Activated CD4-positive, alpha-beta T cell treated with anti-CD3 and anti-CD28 coated beads for 24 hours (primary cell): ENCODE measurements at regions not wholly inside any gene's neighbourhood (a gene's known extent, or its start where the extent isn't known, plus 50 kb on each side); places are given as distances from the start of the nearest gene placed in this dataset.

Experiments used
- DNase-seq, 2 donors: peaks; one replicate each; pipeline ENCODE4 v3.0.0-alpha.2; 2020; ENCODE audit warnings: low read depth in 2 of 2

DNA sequence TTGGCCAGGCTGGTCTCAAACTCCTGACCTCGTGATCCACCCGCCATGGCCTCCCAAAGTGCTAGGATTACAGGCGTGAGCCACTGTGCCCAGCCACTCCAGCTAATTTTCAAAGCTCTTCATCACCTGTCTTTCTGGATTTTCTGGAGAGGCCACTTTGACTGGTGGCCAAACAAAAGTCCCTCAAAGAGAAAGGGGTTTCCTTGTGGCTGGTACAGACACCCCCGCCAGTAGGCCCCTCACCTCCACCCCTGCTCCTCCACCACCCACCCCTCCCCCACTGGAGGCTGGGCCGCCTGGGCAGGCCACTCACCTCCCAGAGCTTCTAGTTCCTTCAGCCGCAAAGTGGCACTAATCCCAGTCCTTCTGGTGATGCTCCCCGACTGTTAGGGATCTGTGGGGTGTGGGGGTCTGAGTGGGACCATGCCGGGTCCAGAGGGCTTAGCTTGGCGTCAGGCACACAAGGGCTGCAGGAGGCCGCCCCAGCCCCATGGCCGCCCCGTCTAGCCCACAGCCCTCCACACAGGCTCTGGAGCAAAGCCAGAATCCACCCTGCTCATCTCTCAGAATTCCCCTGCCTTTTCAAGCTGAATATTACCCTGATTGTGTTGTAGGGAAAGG lies 182.0 kb upstream of the IER5L start:
- no peak for DNase-seq

DNA sequence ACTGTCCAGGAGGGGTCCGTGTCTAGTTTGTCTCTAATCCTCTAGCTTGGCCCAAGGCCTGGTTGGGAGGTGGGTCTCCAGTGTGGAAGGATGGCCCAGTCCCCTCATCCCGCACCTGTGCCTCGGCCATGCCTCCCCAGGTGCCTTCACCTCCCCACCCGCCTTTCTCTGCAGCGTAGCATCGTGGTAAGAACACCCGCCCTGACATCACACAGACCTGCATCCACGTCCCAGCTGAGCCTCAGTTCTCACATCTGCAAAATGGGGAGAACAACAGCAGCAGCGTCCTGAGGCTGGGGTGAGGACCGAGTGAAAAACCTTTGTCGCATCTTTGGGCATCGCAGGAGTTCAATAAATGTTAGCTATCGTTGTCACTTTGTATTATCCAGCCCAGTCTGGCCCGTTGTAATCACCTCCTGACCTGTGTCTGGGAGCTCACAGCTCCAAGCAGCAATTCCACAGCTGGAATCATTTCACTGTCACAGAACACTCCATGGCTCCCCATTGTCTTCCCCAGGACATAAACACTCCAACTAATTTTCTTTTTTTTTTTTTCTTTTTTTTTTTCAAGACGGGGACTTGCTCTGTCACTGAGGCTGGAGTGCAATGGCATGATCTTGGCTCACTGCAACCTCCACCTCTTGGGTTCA lies 181.2 kb upstream of the IER5L start:
- DNase-seq, result no peak

DNA sequence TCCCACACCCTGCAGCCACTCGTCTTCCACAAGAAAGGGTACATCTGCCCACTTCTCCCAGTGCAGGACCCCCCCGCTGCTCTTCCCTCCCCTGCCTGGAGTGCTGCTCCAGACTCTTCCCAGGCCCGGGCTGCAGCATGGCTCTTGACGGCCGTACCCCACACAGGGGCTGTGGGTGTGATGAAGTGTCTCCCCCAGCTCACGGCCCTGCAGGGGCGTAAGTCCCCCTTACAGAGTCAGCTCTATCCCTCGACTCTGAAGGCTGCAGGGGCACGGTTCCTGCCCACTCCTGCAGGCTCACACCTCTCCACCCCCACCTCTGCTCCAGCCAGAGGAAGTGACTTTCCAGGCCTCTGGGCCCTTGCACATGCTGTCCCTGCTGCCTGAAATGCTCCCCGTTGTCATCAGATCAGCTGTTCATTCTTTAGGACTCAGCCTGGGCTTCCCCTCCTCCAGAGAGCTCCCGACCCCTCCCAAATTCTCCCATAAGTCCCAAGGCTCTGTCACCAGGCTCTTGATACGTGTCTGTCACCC lies 180.6 kb upstream of the IER5L start:
- DNase-seq, result no peak

DNA sequence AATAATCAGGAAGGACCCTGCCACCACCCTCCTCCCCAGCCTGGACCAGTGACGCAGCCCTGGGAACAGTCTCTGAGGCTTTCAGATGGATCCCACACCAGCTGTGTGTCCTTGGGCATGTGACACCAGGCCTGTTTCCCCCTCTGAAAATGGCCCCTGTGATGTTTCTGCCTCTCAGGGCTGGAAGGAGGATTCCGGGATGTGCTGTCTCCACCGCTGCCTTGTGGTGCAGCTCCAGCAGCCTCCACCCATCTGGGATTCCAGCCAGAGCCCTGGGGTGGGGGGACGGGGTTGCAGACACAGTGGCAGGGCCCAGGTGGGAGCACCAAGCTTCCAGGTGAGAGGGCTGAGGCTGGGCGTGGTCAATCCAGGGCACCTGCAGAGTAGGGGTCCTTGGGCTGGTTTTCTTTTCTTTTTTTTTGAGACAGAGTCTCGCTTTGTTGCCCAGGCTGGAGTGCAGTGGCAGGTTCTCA lies 179.7 kb upstream of the IER5L start:
- DNase-seq, result no peak

DNA sequence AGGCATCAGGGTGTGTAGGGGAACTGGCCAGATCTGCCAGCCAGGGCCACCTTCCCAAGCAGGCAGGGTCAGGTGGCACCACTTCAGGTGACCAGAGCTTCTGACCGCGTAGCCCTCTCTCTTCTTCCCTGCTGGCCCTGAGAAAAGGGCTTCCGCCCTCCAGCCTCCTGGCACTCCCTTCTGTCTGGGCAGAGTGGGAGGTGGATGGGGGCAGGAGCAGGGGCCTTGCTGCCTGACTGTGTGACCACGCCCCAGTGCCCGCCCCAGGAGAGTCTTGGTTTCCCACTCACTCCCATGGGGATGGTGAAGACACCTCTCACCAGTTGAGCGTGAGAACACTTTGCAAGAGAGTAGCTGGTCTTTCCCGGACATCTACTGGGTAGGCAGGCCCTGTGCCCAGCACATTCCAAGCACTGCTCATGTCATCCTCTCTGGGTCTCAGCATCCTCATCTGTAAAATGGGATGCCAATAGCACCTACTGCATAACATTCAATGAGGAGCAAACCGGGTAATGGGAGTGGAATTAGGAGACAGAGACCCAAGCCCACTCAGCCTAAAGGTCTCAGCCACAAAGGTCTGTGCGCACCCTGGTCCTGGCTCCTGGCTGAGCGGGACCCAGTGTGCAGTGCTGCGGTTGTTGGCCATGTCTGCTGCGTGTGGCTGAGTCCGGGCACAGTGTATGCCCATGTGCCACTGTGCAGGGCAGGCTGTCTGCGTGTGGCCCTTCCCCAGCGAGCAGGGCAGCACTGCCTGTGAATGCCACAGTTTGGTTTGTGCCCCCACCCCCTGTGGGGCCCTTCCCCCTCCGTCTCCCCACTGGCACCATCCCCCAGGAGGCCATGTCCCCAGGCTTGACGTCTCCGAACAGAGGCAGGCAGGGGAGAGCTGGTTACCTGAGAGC lies 179.1 kb upstream of the IER5L start:
- DNase-seq, result no peak

DNA sequence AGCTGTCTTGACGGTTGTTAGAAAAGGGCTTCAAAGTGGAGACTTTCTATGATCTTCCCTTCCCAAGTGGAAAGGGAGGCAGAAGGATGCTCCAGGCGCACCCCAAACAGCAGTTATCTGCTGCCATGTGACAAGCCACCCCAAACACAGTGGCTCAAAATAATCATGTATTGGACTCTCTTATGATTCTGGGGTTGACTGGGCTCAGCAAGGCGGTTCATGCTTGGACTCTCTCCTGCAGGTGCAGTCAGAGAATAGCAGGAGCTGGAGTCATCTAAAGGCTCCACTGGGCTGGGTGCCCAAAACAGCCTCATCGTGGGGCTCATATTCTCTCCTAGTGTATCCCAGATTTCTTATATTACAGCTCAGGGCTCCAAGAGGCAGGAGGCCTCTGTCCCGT lies 177.6 kb upstream of the IER5L start:
- no peak for DNase-seq

DNA sequence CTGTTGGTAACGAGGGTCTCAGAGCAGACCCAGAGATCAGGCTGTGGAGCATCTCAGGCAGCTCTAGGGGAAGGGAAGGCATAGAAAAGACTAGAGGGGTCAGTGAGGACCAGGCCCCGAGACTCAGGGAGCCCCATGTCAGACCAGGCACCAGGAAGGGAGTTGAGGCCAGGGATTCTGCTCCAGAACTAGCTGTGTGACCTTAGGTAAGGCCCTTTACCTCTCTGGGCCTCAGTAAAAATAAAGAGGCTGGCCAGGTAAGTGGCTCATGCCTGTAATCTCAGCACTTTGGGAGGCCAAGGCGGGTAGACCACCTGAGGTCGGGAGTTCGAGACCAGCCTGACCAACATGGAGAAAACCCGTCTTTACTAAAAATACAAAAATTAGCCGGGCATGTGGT lies 176.4 kb upstream of the IER5L start:
- no peak for DNase-seq

DNA sequence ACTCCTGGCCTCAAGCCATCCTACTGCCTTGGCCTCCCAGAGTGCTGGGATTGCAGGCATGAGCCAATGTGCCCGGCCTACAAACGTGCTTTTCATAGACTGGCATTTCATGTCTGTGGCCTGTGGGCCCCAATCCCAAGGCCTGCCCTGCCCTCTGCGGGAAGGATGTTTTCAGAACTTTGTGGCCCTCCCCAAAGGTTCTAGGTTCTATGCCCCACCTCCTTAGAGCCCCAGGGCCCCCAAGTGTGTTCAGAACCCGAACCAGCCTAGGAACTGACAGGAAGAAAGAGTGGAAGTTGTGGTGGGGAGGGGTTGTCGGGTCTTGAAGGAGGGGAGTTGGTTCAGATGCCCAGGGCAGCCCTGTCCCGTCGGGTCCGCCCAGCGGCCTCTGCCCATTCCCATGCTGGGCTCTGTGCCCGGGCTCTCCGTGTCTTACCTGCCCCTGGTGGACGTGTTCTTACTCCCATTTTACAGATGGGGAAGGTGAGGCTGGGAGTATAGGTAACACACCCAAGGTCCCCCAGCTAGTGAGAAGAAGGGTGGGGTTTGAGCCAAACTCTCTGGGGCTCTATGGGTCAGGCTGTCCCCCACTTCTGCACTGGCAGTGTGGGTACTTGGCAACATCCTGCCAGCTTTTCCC lies 175.8 kb upstream of the IER5L start:
- no peak for DNase-seq

DNA sequence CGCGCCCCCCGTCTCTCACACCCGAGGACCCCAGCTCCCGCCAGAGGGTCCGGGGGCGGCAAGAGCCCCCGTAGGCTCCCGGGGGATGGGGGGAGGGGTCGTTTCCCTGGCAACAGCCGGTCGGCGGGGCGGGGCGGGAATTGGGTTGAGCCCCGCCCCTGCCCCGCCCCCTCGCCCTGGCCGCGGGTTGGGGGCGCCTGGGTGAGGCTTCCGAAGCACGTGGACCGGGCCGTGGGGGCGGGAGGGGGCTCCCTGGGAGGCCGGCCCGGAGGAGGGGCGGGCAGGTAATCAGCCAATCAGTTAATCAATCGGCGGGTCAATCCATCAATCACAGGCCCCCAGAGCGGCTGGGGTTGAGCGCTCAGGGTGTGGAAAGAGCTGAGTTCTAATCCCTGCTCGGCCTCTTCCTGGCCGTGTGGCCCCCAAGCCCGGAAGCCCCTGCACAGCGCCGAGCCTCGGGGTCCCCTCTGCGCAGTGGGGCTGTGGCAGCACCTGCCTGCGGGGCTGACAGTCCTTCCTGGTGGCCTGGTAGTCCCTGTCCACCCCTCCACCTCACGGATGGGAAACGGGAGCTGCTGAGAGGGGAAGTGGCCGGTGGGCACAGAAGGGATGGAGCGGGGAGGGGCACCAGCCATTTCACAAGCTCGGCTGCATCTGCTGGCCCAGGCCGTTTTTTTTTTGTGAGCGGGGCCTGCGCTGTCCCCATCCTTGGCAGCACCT lies 174.2 kb upstream of the IER5L start:
- DNase-seq, result no peak

DNA sequence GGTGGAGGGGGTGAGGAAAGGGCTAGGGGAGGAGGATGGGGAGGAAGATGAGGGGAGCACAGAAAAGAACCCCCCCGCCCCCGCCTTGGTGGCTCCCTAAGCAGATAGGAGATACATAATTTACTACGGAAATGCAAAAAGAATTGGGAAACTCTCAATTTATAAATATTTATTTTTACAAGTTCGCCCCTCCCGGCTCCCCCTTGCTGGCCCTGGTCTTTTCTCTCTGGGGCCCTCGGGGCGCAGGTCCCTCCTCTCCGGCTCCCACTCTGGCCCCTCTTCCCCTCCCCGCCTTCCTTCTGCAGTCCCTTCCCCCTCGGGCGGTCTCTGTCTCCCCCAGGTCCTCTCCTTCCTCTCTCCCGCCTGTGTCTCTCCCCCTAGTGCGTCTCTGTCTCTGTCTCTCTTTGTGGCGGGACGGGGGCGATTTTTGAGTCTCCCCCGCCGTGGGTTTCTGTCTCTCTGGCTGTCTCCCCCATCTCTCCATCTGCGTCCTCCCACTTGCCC lies 173.6 kb upstream of the IER5L start:
- DNase-seq, result no peak

DNA sequence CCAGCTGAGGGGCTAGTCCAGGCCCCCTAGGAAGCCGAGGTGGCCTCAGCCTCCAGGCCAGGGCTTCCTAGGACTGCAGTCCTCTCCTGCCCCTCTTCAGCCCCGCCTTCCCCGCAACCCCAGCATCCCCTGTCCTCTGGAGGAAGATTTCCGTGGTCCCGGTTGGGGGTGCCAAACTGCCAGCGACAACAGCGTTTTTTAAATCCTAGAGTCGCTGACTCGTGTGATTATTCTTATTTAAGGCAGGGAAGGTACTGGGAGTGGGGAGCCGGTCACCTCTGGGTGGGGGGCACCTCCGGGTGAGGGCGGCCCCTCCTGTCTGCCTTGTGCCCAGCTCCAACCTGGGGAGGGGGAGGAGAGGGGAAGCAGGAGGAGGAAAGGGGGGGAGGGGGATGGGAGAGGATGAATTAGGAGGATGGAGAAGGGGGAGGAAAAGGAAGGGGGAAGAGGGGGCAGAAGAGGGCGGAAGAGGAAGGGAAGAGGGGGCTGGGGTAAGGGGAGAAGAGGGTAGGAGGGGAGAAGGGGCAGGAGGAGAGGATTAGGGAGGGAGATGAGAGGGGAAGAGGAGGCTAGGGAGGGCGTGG lies 173.1 kb upstream of the IER5L start:
- DNase-seq, result no peak

DNA sequence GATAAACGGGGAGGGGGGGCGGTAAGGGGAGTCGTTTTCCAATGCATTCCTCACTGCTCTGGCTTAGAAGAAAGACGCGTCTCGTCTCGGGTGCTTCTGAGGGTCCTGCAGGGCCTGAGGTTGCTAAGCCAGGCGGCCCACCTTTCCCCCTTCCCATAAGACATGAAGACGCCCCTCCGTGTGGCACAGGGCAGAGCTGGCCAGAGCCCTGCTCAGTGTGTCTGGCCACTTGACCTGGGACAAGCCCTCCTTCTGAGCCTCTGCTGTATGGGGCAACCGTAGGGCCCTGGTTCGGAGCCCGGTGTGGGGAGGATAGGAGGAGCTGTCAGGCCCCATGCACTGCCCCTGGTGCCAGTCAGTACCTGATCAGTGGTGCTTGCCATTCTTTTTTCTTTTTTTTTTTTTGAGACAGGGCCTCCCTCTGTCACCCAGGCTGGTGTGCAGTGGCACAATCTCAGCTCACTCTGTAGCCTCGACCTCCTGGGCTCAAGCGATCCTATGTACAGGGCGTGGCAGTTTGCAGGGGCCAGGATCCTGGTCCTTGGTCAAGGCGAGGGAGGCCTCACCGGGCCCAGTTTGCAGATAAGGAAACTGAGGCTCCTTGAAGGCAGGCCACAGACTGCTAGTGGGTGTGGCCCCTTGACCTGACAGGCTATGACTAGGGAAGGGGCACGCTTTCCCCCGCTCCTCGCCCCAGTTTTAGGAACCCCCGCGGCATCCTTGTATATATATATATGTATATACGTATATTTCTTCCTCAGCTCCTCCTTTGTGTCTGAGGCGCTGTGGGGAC lies 172.3 kb upstream of the IER5L start:
- DNase-seq, result no peak

DNA sequence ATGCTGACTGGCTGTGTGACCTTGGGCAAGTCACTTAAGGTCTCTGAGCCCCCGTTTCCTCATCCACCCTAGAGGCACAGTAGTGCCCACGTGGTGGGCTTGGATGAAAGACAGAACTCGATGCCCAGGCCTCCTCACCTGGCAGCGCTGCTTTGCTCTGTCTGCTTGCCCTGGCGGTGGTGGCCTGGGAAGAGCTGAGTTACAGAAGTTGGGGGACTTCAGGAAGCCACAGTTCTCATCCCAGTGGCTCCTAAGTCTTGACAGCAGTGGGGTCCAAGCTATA lies 171.5 kb upstream of the IER5L start:
- DNase-seq, result no peak

DNA sequence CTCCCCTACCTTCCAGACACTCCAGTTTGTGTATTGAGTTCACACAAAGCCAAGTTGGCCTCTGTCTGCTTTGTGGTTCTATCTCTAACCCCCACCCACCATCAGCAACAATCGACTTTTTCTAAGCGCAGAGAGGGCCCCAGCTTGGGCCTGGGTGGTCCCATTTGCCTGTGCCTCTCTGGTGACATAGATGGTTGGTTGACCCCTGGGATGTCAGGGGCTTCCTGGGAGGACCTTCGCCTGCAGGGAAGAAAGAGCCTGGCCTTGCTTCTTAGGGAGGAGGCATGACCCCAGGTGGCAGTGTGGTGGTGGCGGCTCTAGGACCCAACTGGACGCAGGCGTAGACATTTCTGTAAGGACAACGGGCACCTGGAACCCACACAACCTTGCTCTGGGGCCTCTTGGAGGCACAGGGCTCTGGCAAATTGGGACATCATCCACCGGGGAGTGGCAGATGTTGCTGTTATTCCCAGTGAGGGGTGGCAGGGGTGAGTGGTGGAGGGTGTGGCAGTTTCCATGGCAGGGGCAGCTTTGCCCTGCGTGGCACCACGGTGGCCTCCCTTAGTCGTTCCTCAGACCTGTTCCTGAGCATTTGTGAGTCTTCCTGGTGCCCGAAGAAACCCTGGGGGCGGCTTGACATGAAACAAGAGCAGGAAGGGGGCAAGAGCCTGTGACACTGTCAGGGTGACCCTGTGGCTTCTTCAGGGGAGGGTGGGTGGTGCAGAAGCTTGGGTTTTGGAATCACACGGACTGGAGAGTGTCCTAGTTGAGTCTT lies 171.0 kb upstream of the IER5L start:
- DNase-seq, result no peak

DNA sequence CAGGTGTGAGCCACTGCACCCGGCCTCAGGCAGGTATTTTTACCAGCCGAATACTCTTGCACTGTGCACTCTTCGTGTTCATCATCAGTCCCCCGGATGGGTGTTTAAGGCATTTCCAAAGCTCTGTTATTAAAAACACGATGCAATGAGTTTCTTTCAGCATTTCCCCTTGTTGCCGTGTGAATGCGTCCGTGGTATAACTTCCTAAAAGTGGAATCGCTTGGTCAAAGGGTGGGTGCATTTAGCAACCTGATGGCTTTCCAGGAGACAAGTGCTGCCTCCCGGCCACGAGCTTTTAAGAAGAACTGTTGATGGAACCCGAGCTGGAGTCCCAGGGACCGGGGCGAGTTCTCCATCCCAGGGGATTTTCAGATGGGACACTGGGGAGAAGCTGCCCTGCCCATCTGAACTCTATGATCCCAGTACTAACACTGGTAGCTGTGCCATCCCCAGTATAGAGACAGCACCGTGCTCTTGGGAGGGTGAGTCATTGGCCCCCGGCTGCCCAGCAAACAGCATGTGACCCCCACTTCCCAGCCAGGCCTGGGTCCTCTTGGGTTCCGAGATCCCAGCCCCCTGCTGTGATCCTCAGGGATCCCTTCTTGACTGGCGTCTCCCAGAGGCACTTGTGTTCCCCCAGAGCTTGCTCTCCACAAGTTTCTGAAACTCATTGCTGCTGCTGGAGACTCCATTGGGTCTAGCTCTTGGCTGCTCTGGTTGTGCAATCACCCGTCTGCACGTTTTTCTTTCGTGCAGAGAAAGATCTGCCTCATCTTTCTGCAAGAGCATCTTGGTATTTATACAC lies 169.5 kb upstream of the IER5L start:
- no peak for DNase-seq

DNA sequence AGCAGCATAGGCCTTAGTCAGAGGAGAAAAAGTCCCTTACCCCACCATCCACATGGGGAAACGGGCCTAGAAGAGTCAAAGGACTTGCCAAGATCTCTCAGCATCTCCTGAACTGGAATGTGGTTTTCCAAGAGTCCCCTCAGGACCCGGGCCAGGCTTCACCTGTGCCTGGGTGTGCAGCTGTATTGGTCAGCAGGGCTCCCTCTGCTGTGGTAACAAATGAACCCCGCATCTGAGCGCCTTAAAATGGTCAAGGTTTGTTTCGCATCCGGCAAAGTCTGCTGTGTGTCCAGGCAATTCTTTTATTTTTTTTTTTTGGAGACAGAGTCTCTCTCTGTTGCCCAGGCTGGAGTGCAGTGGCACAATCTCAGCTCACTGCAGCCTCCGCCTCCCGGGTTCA lies 168.0 kb upstream of the IER5L start:
- DNase-seq, result no peak

DNA sequence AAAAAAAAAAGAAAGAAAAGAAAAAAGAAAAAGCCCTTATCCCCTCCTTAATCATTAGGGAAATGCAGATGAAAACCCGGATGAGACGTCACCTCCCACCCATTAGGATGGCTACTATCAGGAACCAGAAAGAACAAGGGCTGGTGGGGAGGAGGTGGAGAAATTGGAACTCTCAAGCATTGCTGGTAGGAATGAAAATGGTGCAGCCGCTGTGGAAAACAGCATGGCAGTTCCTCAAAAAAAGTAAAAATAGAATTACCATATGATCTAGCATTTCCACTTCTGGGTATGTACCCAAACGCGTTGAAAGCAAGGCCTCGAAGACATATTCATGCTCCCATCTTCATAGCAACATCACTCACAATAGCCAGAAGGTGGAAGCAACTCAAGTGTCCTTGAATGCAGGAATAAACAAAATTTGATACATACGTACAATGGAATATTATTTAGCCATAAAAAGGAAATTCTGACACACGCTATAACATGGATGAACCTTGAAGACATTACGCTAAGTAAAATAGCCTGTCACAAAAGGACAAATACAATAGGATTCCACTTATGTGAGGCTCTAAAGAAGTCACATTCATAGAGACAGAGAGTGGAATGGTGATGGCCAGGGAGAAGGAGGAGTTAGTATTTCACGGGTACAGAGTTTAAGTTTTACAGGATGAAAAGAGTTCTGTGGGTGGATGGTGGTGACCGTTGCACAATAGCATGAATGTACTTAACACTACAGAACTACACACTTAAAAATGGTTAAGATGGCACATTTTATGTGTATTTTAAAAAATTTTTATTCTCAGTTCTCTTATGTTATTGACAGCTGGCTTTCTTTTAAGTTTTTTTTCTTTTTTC lies 166.8 kb upstream of the IER5L start:
- DNase-seq, result no peak
